Ishikawa (cell line): ENCODE measurements at regions not wholly inside any gene's neighbourhood (a gene's known extent, or its start where the extent isn't known, plus 50 kb on each side); places are given as distances from the start of the nearest gene placed in this dataset.

Experiments used
- CREB1 ChIP-seq: IDR thresholded peaks from 2 replicates; pipeline ENCODE4 v1.6.1; 2012; ENCODE audit warnings: low read depth
- EP300 ChIP-seq: IDR thresholded peaks from 2 replicates; pipeline ENCODE4 v1.6.1; 2012; ENCODE audit warnings: borderline replicate concordance
- MAX ChIP-seq: IDR thresholded peaks from 2 replicates; pipeline ENCODE4 v1.6.1; 2012

DNA sequence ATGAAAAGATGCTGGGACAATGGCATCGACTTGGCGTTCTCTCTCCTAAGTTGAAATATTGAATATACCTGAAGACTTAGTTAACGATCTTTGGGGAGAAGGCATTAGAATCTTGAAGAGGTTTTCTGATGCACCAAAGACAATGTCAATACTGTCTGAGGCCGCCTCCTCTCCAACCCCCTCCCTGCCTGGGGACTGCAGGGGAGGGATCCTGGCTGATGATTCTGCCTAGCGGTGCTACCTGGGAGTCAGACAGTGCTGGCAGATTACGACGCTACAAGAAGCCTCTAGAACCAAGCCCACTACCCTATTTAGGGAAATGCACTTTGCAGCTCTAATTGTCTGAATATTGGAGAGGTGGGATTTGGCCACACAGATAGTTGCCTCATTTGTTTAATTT lies 145.6 kb upstream of the HABP2 start:
- TF ChIP-seq EP300: no peak
- no peak for TF ChIP-seq CREB1
- no peak for TF ChIP-seq MAX
